Adrenal gland (tissue), 9 donors: ENCODE measurements at regions not wholly inside any gene's neighbourhood (a gene's known extent, or its start where the extent isn't known, plus 50 kb on each side); places are given as distances from the start of the nearest gene placed in this dataset.

Experiments
- DNase-seq, 7 donors: peaks; one replicate each; pipeline ENCODE4 v3.0.0-alpha.2; 2019 to 2020
- H3K27ac ChIP-seq, 5 donors: fragments of 200-600 bp; sonication (generic) in 4 of 5; 1 replicate in 3 of 5; 2 replicates in 2 of 5; pipeline versions ENCODE4 v1.5.1 to v1.8.0; 2016 to 2020; ENCODE audit warnings: mild to moderate bottlenecking in 1 of 5
- H3K27me3 ChIP-seq: fragments of 200-600 bp; 2 replicates; pipeline ENCODE4 v1.8.0; 2021
- H3K36me3 ChIP-seq, 2 donors: fragments of 200-600 bp; replicated peaks in 1 of 2; 1 replicate in 1 of 2; 2 replicates in 1 of 2; pipeline versions ENCODE4 v1.5.1 to v1.8.0; 2018 to 2022
- H3K4me1 ChIP-seq, 2 donors: fragments of 200-600 bp; replicated peaks in 1 of 2; 1 replicate in 1 of 2; 2 replicates in 1 of 2; pipeline versions ENCODE4 v1.5.1 to v1.8.0; 2018 to 2021
- H3K4me3 ChIP-seq, 4 donors: fragments of 200-600 bp; sonication (generic) in 3 of 4; one replicate each; pipeline ENCODE4 v1.5.1; 2016 to 2018
- H3K9me3 ChIP-seq, 3 donors: fragments of 200-600 bp; sonication (generic) in 1 of 3; replicated peaks in 1 of 3; 1 replicate in 2 of 3; 2 replicates in 1 of 3; pipeline versions ENCODE4 v1.5.1 to v1.8.0; 2016 to 2021
- CTCF ChIP-seq, 6 experiments: fragments of 450-650 bp in 4 of 6; fragments of 200-600 bp in 2 of 6; sonication (generic) in 1 of 6; IDR thresholded peaks; 1 replicate in 5 of 6; 2 replicates in 1 of 6; pipeline versions ENCODE4 v1.5.1 to v1.8.0; 2016 to 2021; ENCODE audit warnings: antibody characterized with exemption in 6 of 6, mild to moderate bottlenecking in 2 of 6, moderate library complexity in 1 of 6
- POLR2A ChIP-seq, 2 donors: fragments of 450-650 bp; IDR thresholded peaks; one replicate each; pipeline ENCODE4 v1.6.1; 2017; ENCODE audit warnings: antibody characterized with exemption in 2 of 2, mild to moderate bottlenecking in 2 of 2, moderate library complexity in 1 of 2
- WGBS, 4 donors: extraction: QIAGEN DNeasy Blood & Tissue Kit in 2 of 4; methylation state at CpG; one replicate each; pipeline versions ENCODE4 v1.1.5 to v1.1.7; 2013 to 2017; 5-methylcytosine and 5-hydroxymethylcytosine counted together
- intact Hi-C, 2 donors: fragments of 100-400 bp; cut with DNase I; formaldehyde crosslinking; loops; one replicate each; pipeline versions ENCODE4 v1.14.1 to v1.15.0; 2022 to 2023
- donor health status: healthy with polysubstance abuse.
- donor health status: Bipolar disorder and iron deficiency.
- donor health status: DM: yes; HTN: yes; CAD: no.
- donor health status: DM: no; HTN: no; CAD: no.
- donor health status: DM: no; HTN: no; CAD: no.

GRCh38 chr10:10676972-10677371 is 340.7 kb upstream of the CELF2 start:
- intact Hi-C loops = no loop called here
- Histone ChIP-seq H3K4me3 (no peak overlapping the region), H3K36me3 (no peaks in the 10 kb centered on the region), H3K27me3 (no peaks in the 10 kb centered on the region), H3K4me1 (no peaks in the 10 kb centered on the region), H3K27ac (no peak overlapping the region), H3K9me3 (peaks cover 0 to 6% (median 0%) of the 10 kb centered on the region in 3 donors)
- DNase-seq = no peak
- TF ChIP-seq POLR2A (IDR thresholded peaks at IDR 0.05) (no peak), CTCF (IDR thresholded peaks at IDR 0.05) (no peak)
- WGBS, 4 donors = 87 to 100% (median 92%) methylated on average over 1 of the region's 1 CpG

DNA sequence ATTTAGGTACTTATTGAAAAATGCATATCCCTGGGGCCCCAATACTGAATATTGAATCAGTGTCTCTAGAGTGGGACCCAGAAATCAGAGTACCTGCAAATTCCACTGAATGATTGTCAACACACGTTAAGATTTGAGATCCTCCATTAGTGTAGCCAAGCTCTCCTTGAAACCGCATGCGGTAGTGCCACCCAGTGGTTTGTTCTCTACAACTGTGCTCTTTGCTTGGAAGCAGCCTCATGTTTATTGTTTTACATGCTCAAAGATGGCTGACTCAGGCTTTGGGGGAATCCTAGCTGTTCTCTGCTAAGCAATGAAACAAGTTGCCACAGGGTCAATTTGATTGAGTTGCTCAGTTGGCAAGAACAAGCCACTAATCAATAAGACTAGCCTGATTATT is 340.2 kb upstream of the CELF2 start:
- Histone ChIP-seq H3K27me3 (no peaks in the 10 kb centered on the region), H3K27ac (no peak overlapping the region), H3K4me3 (no peak overlapping the region), H3K4me1 (no peaks in the 10 kb centered on the region), H3K9me3 (peaks cover 0 to 4% (median 0%) of the 10 kb centered on the region in 3 donors), H3K36me3 (no peaks in the 10 kb centered on the region)
- DNase-seq = peak; percentile 46 to 82 (median 59)
- intact Hi-C loops = no loop called here
- TF ChIP-seq CTCF (IDR thresholded peaks at IDR 0.05) (peak; percentile 14 to 68 (median 49)), POLR2A (IDR thresholded peaks at IDR 0.05) (no peak)
- WGBS, 4 donors = 36 to 67% (median 42%) methylated on average over 3 of the region's 3 CpGs

DNA sequence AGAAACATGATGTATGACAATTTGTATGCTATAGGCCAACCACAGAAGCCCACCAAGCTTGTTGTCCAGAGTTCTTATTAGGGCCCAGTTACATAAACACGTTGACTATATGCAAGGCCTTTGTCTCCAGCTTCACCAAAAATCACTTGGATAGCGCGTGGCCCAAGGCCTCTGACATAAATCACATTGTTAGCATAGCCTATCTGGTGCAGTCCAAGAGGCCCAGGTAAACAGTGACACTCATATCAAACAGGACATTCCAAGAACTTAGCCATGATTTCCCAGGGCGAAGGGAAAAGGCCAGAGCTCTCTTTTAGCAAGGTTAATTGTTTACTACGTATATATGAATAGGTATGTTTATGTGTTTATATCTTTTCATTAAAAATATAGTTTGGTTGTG is 337.2 kb upstream of the CELF2 start:
- 57 to 81% (median 70%) methylated on average over 5 of the region's 5 CpGs for WGBS, 4 donors
- TF ChIP-seq CTCF (IDR thresholded peaks at IDR 0.05) = no peak
- TF ChIP-seq POLR2A (IDR thresholded peaks at IDR 0.05) = no peak
- Histone ChIP-seq H3K9me3 (no peaks in the 10 kb centered on the region), H3K27me3 (no peaks in the 10 kb centered on the region), H3K4me3 (no peak overlapping the region), H3K36me3 (no peaks in the 10 kb centered on the region), H3K27ac (no peak overlapping the region), H3K4me1 (no peaks in the 10 kb centered on the region)
- no peak for DNase-seq
- intact Hi-C loops = no loop called here

- Histone ChIP-seq H3K36me3 (no peaks in the 10 kb centered on the region), H3K27me3 (no peaks in the 10 kb centered on the region), H3K4me3 (no peak overlapping the region), H3K27ac (no peak overlapping the region), H3K4me1 (no peaks in the 10 kb centered on the region), H3K9me3 (no peaks in the 10 kb centered on the region)
- 69 to 83% (median 79%) methylated on average over 4 of the region's 4 CpGs for WGBS, 4 donors
- no peak for TF ChIP-seq CTCF (IDR thresholded peaks at IDR 0.05)
- TF ChIP-seq POLR2A (IDR thresholded peaks at IDR 0.05) = no peak
- no peak for DNase-seq
- intact Hi-C loops = no loop called here
Observed at GRCh38 chr10:10684972-10685371, 332.7 kb upstream of the CELF2 start.
